DMS 273 treated with DMSO at 0.1 percent for 48 hours (cell line): ENCODE measurements at regions not wholly inside any gene's neighbourhood (a gene's known extent, or its start where the extent isn't known, plus 50 kb on each side); places are given as distances from the start of the nearest gene placed in this dataset.
"Not testable (repeated sequence)": the region's sequence is repeated elsewhere in the genome, so short reads cannot be mapped to it uniquely, and the experiment has no call there.

Experiments used
- DNase-seq: peaks from one replicate; lab custom pipeline; 2025; lab: John Stamatoyannopoulos, UW

- no peak for DNase-seq
Observed at GRCh38 chr10:9848981-9849380, 1168.7 kb upstream of the CELF2 start.

GRCh38 chr10:9850415-9850814 is 1167.3 kb upstream of the CELF2 start:
- no peak for DNase-seq

GRCh38 chr10:9851808-9852207 is 1165.9 kb upstream of the CELF2 start:
- DNase-seq, result no peak

- no peak for DNase-seq
Observed at GRCh38 chr10:9853405-9854355, 1164.0 kb upstream of the CELF2 start.

GRCh38 chr10:9855451-9855850 is 1162.2 kb upstream of the CELF2 start:
- DNase-seq, result not testable (repeated sequence)

GRCh38 chr10:9858816-9859215 is 1158.9 kb upstream of the CELF2 start:
- no peak for DNase-seq

GRCh38 chr10:9860045-9860444 is 1157.6 kb upstream of the CELF2 start:
- no peak for DNase-seq

- DNase-seq, result no peak
Observed at GRCh38 chr10:9863559-9864121, 1154.0 kb upstream of the CELF2 start.

GRCh38 chr10:9868499-9868898 is 1149.2 kb upstream of the CELF2 start:
- DNase-seq, result no peak

- DNase-seq, result no peak
Observed at GRCh38 chr10:9869205-9869604, 1148.5 kb upstream of the CELF2 start.

- DNase-seq, result no peak
Observed at GRCh38 chr10:9869606-9870176, 1148.0 kb upstream of the CELF2 start.

GRCh38 chr10:9875353-9875752 is 1142.3 kb upstream of the CELF2 start:
- no peak for DNase-seq

GRCh38 chr10:9877978-9878377 is 1139.7 kb upstream of the CELF2 start:
- no peak for DNase-seq

GRCh38 chr10:9878383-9878782 is 1139.3 kb upstream of the CELF2 start:
- no peak for DNase-seq

GRCh38 chr10:9885761-9886160 is 1131.9 kb upstream of the CELF2 start:
- no peak for DNase-seq

GRCh38 chr10:9886772-9887171 is 1130.9 kb upstream of the CELF2 start:
- DNase-seq, result no peak

GRCh38 chr10:9895453-9895852 is 1122.2 kb upstream of the CELF2 start:
- DNase-seq, result no peak

- DNase-seq, result no peak
Observed at GRCh38 chr10:9895981-9896380, 1121.7 kb upstream of the CELF2 start.

- DNase-seq, result no peak
Observed at GRCh38 chr10:9898633-9899395, 1118.9 kb upstream of the CELF2 start.

GRCh38 chr10:9900751-9901150 is 1116.9 kb upstream of the CELF2 start:
- no peak for DNase-seq

- no peak for DNase-seq
Observed at GRCh38 chr10:9901971-9902370, 1115.7 kb upstream of the CELF2 start.

- no peak for DNase-seq
Observed at GRCh38 chr10:9910446-9910845, 1107.2 kb upstream of the CELF2 start.
